Right lobe of liver (tissue), 4 donors: ENCODE measurements at regions not wholly inside any gene's neighbourhood (a gene's known extent, or its start where the extent isn't known, plus 50 kb on each side); places are given as distances from the start of the nearest gene placed in this dataset.

Source experiments
- POLR2A ChIP-seq: fragments of 450-650 bp; IDR thresholded peaks from one replicate; pipeline ENCODE4 v1.6.1; 2017; ENCODE audit warnings: antibody characterized with exemption, mild to moderate bottlenecking
- TF ChIP-seq, protein P1 (sequence below), 4 donors: fragments of 200-600 bp in 3 of 4; fragments of 450-650 bp in 1 of 4; IDR thresholded peaks; one replicate each; pipeline versions ENCODE4 v1.5.1 to v1.8.0; 2016 to 2022; ENCODE audit warnings: antibody characterized with exemption in 4 of 4, mild to moderate bottlenecking in 2 of 4
- donor health status: DM: no; HTN: no; CAD: no.
- donor health status: DM: no; HTN: no; CAD: no.
- donor health status: DM: no; HTN: yes; CAD: no.

DNA sequence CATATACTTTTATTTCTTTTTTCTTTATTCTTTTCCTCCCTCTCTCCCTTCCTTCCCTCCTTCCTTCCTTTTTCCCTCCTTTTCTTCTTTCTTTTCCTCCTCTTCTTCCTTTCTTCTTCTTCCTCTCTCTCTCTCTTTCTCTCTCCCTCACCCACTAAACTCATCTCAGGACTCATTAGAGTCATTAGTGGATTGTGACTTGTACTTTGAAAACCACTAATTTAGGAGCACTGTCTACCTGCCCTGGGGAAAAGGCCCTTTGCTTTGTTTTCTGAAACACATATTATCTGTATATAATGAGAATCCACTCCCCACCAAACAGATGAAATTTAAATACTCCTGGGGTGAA, 68.7 kb upstream of the CEP85L start:
- TF ChIP-seq POLR2A, result no peak
- TF ChIP-seq, protein P1, sequence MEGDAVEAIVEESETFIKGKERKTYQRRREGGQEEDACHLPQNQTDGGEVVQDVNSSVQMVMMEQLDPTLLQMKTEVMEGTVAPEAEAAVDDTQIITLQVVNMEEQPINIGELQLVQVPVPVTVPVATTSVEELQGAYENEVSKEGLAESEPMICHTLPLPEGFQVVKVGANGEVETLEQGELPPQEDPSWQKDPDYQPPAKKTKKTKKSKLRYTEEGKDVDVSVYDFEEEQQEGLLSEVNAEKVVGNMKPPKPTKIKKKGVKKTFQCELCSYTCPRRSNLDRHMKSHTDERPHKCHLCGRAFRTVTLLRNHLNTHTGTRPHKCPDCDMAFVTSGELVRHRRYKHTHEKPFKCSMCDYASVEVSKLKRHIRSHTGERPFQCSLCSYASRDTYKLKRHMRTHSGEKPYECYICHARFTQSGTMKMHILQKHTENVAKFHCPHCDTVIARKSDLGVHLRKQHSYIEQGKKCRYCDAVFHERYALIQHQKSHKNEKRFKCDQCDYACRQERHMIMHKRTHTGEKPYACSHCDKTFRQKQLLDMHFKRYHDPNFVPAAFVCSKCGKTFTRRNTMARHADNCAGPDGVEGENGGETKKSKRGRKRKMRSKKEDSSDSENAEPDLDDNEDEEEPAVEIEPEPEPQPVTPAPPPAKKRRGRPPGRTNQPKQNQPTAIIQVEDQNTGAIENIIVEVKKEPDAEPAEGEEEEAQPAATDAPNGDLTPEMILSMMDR (IDR thresholded peaks at IDR 0.05), result no peak
